GM23248 (cell line): ENCODE measurements at regions not wholly inside any gene's neighbourhood (a gene's known extent, or its start where the extent isn't known, plus 50 kb on each side); places are given as distances from the start of the nearest gene placed in this dataset.
"Not testable (repeated sequence)": the region's sequence is repeated elsewhere in the genome, so short reads cannot be mapped to it uniquely, and the experiment has no call there.

ENCODE experiments used
- DNase-seq: peaks from one replicate; pipeline ENCODE4 v3.0.0-alpha.2; 2015
- H2AFZ ChIP-seq: fragments of 200-600 bp; sonication (generic); 2 replicates; pipeline ENCODE4 v1.6.1; 2016; ENCODE audit warnings: antibody characterized with exemption
- H3F3A ChIP-seq: fragments of 200-600 bp; sonication (generic); 2 replicates; pipeline ENCODE4 v1.6.1; 2016; ENCODE audit warnings: mild to moderate bottlenecking, antibody characterized with exemption, mixed run types; ENCODE audit not compliant: insufficient read depth
- H3K27ac ChIP-seq: fragments of 200-600 bp; sonication (generic); 2 replicates; pipeline ENCODE4 v1.5.1; 2016; ENCODE audit warnings: mild to moderate bottlenecking
- H3K27me3 ChIP-seq: fragments of 200-600 bp; sonication (generic); replicated peaks from 2 replicates; pipeline ENCODE4 v1.6.1; 2016; ENCODE audit warnings: mild to moderate bottlenecking; ENCODE audit not compliant: insufficient read depth
- H3K36me3 ChIP-seq: fragments of 200-600 bp; sonication (generic); 2 replicates; pipeline ENCODE4 v1.6.1; 2016; ENCODE audit warnings: low read depth, mild to moderate bottlenecking
- H3K4me1 ChIP-seq: fragments of 200-600 bp; sonication (generic); 2 replicates; pipeline ENCODE4 v1.6.1; 2016; ENCODE audit warnings: mild to moderate bottlenecking; ENCODE audit not compliant: insufficient read depth
- H3K4me2 ChIP-seq: fragments of 200-600 bp; sonication (generic); one replicate; pipeline ENCODE4 v1.6.1; 2016; ENCODE audit warnings: mild to moderate bottlenecking; ENCODE audit not compliant: unreplicated experiment
- H3K4me3 ChIP-seq: fragments of 200-600 bp; sonication (generic); 2 replicates; pipeline ENCODE4 v1.5.1; 2016; ENCODE audit warnings: mild to moderate bottlenecking
- H3K79me2 ChIP-seq: fragments of 200-600 bp; sonication (generic); 2 replicates; pipeline ENCODE4 v1.6.1; 2016; ENCODE audit warnings: mild to moderate bottlenecking; ENCODE audit not compliant: insufficient read depth
- H3K9ac ChIP-seq: fragments of 200-600 bp; sonication (generic); 2 replicates; pipeline ENCODE4 v1.6.1; 2016; ENCODE audit warnings: mild to moderate bottlenecking
- H3K9me2 ChIP-seq: fragments of 200-600 bp; sonication (generic); 2 replicates; pipeline ENCODE4 v1.6.1; 2016; ENCODE audit warnings: mixed run types, mild to moderate bottlenecking, moderate library complexity; ENCODE audit not compliant: insufficient read depth
- H3K9me3 ChIP-seq: fragments of 200-600 bp; sonication (generic); one replicate; pipeline ENCODE4 v1.6.1; 2017; ENCODE audit warnings: low read depth
- H4K20me1 ChIP-seq: fragments of 200-600 bp; sonication (generic); 2 replicates; pipeline ENCODE4 v1.6.0; 2016; ENCODE audit not compliant: insufficient read depth
- EZH2 ChIP-seq: fragments of 200-600 bp; sonication (generic); IDR thresholded peaks from 2 replicates; pipeline ENCODE4 v1.6.1; 2018; ENCODE audit warnings: antibody characterized with exemption, mild to moderate bottlenecking; ENCODE audit not compliant: insufficient read depth, poor library complexity, severe bottlenecking
- EZH2phosphoT487 ChIP-seq: fragments of 200-600 bp; sonication (generic); IDR thresholded peaks from 2 replicates; pipeline ENCODE4 v1.6.1; 2018; ENCODE audit warnings: antibody characterized with exemption, moderate library complexity, mild to moderate bottlenecking, low read depth; ENCODE audit not compliant: insufficient read depth
- WGBS, 2 experiments: methylation state at CpG; one replicate each; pipeline ENCODE4 v1.1.6; 2015 to 2017; ENCODE audit warnings: low lambda C conversion rate in 2 of 2, low coverage in 1 of 2; ENCODE audit errors: missing lambda C conversion rate in 2 of 2; 5-methylcytosine and 5-hydroxymethylcytosine counted together
- in situ Hi-C: fragments of 300-500 bp; cut with MboI; formaldehyde crosslinking; loops from 2 replicates; pipeline ENCODE4 v1.15.0; 2020

DNA sequence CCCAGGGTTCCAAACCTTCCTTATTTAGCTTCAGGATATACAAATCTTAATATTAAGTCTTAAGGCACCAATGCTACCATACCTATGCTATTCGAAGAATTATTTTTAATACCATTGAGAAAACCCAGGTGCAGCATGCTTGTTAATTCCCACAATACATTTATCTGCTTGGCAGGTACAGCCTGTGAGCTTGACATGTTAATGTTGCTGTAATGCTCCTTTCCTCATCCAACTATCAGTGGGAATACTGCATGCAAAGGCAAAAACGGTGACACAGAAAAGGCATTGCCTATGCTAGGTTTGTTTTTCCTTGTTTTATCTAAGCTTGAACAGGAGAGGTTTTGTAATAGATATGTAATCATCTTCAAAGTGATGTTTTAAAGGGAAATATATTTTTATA, 135.7 kb upstream of the COX7C start:
- H3K4me3 ChIP-seq = no peak overlapping the region
- H3K27me3 ChIP-seq = no peaks in the 10 kb centered on the region
- H3K9me3 ChIP-seq = no peaks in the 10 kb centered on the region
- H3K9me2 ChIP-seq = no peaks in the 10 kb centered on the region
- TF ChIP-seq EZH2phosphoT487 (no peak), EZH2 (no peak)
- H3K9ac ChIP-seq = no peak overlapping the region
- no peak overlapping the region for H3K4me2 ChIP-seq
- no peaks in the 10 kb centered on the region for H3K36me3 ChIP-seq
- H3K4me1 ChIP-seq = no peaks in the 10 kb centered on the region
- no peak for DNase-seq
- H3F3A ChIP-seq = no peaks in the 10 kb centered on the region
- H3K27ac ChIP-seq = no peak overlapping the region
- H3K79me2 ChIP-seq = no peaks in the 10 kb centered on the region
- H2AFZ ChIP-seq = no peak overlapping the region
- 5 to 10% methylated on average over 2 of the region's 2 CpGs for WGBS, 2 experiments
- in situ Hi-C loops = no loop called here
- H4K20me1 ChIP-seq = no peaks in the 10 kb centered on the region

DNA sequence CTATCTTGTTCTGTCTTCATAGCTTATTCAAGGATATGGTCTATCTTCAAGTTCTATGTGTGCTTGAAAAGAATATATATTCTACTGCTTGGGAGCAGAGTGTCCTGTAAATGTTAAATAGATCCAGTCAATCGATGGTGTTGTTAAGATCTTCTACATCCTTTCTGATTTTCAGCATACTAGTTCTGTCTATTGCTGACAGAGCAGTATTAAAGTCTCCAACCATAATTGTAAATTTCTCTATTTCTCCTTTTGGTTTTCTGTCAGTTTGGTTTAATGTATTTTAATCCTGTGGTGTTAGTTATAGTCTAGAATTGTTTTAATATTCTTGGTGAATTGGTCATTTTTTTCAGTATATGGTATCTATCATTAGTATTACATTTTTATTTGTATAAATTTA, 124.0 kb upstream of the COX7C start:
- WGBS, 2 experiments = 13% methylated on average over 1 of the region's 1 CpG
- no peak overlapping the region for H3K9ac ChIP-seq
- peaks cover 7% of the 10 kb centered on the region for H3K9me3 ChIP-seq
- no peak overlapping the region for H3K4me2 ChIP-seq
- H3K36me3 ChIP-seq = no peaks in the 10 kb centered on the region
- no peak for TF ChIP-seq EZH2phosphoT487
- no peak for TF ChIP-seq EZH2
- H3K79me2 ChIP-seq = no peaks in the 10 kb centered on the region
- H3K9me2 ChIP-seq = no peaks in the 10 kb centered on the region
- DNase-seq = no peak
- no peak overlapping the region for H3K27ac ChIP-seq
- no peaks in the 10 kb centered on the region for H4K20me1 ChIP-seq
- in situ Hi-C loops = no loop called here
- H3K27me3 ChIP-seq = no peaks in the 10 kb centered on the region
- H2AFZ ChIP-seq = no peak overlapping the region
- no peaks in the 10 kb centered on the region for H3K4me1 ChIP-seq
- H3F3A ChIP-seq = no peaks in the 10 kb centered on the region
- H3K4me3 ChIP-seq = no peak overlapping the region

DNA sequence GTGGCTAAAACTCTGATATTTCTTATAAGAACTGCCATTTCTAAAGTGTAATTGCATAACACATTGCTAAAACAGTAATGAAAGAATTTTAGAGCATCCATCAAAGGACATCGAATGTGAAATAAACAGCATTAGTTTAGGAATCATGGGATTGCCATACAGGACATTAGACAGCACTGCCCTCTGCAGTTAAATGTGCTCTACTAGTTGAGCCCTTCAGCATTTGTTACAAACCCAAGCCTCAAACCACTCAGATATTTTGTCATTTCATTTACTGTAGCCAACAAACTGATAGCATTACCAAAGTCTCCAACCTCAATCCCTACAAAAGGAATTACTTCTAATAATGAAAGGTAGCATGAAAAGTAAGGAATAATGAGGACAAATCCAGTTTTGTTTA, 116.8 kb upstream of the COX7C start:
- no peaks in the 10 kb centered on the region for H3K27me3 ChIP-seq
- no peak overlapping the region for H3K9ac ChIP-seq
- TF ChIP-seq EZH2phosphoT487 (no peak), EZH2 (no peak)
- no peak for DNase-seq
- no peaks in the 10 kb centered on the region for H3K9me2 ChIP-seq
- H3K9me3 ChIP-seq = peaks cover 7% of the 10 kb centered on the region
- H3K4me3 ChIP-seq = no peak overlapping the region
- no peak overlapping the region for H3K27ac ChIP-seq
- in situ Hi-C loops = no loop called here
- H4K20me1 ChIP-seq = no peaks in the 10 kb centered on the region
- H2AFZ ChIP-seq = no peak overlapping the region
- no peaks in the 10 kb centered on the region for H3K36me3 ChIP-seq
- WGBS, 2 experiments = 41 to 45% methylated on average over 1 of the region's 1 CpG
- no peaks in the 10 kb centered on the region for H3F3A ChIP-seq
- H3K79me2 ChIP-seq = no peaks in the 10 kb centered on the region
- no peak overlapping the region for H3K4me2 ChIP-seq
- H3K4me1 ChIP-seq = no peaks in the 10 kb centered on the region

DNA sequence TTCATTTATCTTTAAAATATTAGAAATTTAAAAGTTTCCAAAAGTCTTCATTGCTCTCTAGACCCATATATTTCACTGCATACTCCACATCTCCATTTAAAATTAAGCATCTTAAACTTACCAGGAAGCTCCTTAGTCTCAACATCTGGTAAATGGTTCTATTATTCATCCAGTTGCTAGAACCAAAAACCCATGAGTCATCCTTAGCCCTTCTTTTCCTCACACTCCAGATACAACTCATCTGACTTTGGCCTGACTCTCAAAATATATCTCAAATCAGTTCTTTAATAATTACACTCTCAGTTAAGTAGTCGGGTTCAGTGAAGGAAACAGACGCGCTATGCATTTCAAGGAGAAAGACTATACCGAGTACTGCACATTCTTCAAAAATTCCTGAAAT, 110.2 kb upstream of the COX7C start:
- no peak overlapping the region for H3K27ac ChIP-seq
- no peaks in the 10 kb centered on the region for H3F3A ChIP-seq
- H3K4me2 ChIP-seq = no peak overlapping the region
- no peaks in the 10 kb centered on the region for H3K9me3 ChIP-seq
- H3K9me2 ChIP-seq = no peaks in the 10 kb centered on the region
- in situ Hi-C loops = no loop called here
- no peaks in the 10 kb centered on the region for H3K4me1 ChIP-seq
- H3K27me3 ChIP-seq = no peaks in the 10 kb centered on the region
- no peak overlapping the region for H3K4me3 ChIP-seq
- H3K9ac ChIP-seq = no peak overlapping the region
- no peak for DNase-seq
- no peaks in the 10 kb centered on the region for H3K36me3 ChIP-seq
- H2AFZ ChIP-seq = no peak overlapping the region
- WGBS, 2 experiments = 53 to 64% methylated on average over 4 of the region's 4 CpGs
- TF ChIP-seq EZH2 (no peak), EZH2phosphoT487 (no peak)
- no peaks in the 10 kb centered on the region for H4K20me1 ChIP-seq
- H3K79me2 ChIP-seq = no peaks in the 10 kb centered on the region

DNA sequence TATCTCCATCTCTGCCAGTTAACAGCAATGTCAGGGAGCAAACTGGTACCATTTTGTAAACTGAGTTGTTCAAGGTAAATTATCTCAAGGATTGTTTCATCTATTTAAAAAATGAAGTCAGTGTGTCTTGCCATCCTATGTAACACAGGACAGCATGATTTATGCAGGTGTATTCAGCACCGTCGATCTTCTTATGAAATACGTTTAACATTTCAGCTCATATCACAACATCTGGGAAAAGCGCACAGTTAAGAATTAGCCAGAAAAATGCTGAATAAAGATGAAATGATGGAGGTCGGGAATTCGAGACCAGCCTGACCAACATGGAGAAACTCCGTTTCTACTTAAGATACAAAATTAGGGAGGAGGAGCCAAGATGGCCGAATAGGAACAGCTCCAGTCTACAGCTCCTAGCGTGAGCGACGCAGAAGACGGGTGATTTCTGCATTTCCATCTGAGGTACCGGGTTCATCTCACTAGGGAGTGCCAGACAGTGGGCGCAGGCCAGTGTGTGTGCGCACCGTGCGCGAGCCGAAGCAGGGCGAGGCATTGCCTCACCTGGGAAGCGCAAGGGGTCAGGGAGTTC, 107.3 kb upstream of the COX7C start:
- in situ Hi-C loops, H4K20me1 ChIP-seq, H3K9me3 ChIP-seq, H3K27me3 ChIP-seq, H2AFZ ChIP-seq, H3F3A ChIP-seq, H3K36me3 ChIP-seq, H3K4me1 ChIP-seq, H3K4me2 ChIP-seq, H3K27ac ChIP-seq, DNase-seq, H3K9ac ChIP-seq, H3K9me2 ChIP-seq, H3K4me3 ChIP-seq, H3K79me2 ChIP-seq: not testable (repeated sequence)
- WGBS, 2 experiments = 66 to 68% methylated on average over 13 of the region's 21 CpGs
